HEK293 (cell line): ENCODE measurements at regions not wholly inside any gene's neighbourhood (a gene's known extent, or its start where the extent isn't known, plus 50 kb on each side); places are given as distances from the start of the nearest gene placed in this dataset.

Source experiments
- CTCF ChIA-PET: fragments of 350-600 bp; formaldehyde crosslinking; extraction: SDS; loops from one replicate; lab custom pipeline; 2021; ENCODE audit warnings: antibody characterized with exemption; lab: Yijun Ruan, JAX
- POLR2A ChIA-PET: fragments of 300-600 bp; formaldehyde crosslinking; extraction: SDS; loops from one replicate; lab custom pipeline; 2020; ENCODE audit warnings: antibody characterized with exemption, inconsistent platforms; lab: Yijun Ruan, JAX
- H3K27ac ChIP-seq: fragments of 200-500 bp; sonication (Bioruptor generic); 2 replicates; pipeline ENCODE4 v1.5.1; 2014; ENCODE audit warnings: low read depth, low read length, control low read depth, inconsistent platforms; ENCODE audit errors: extremely low read depth
- H3K36me3 ChIP-seq, 2 experiments: fragments of 200-500 bp in 1 of 2; sonication (Bioruptor generic) in 1 of 2; 1 replicate in 1 of 2; 2 replicates in 1 of 2; pipeline ENCODE4 v1.5.1; 2014 to 2017; ENCODE audit warnings: inconsistent platforms in 2 of 2, low read length in 2 of 2; ENCODE audit not compliant: control insufficient read depth in 2 of 2, insufficient read depth in 1 of 2
- H3K4me1 ChIP-seq: fragments of 200-500 bp; sonication (Bioruptor generic); 2 replicates; pipeline ENCODE4 v1.5.1; 2014; ENCODE audit warnings: mild to moderate bottlenecking, low read length, inconsistent platforms; ENCODE audit not compliant: control insufficient read depth, insufficient read depth
- H3K4me3 ChIP-seq: 2 replicates; pipeline ENCODE4 v1.5.1; 2011; ENCODE audit warnings: low read depth, mild to moderate bottlenecking, control low read depth, low read length, moderate library complexity
- H3K9me3 ChIP-seq: fragments of 200-500 bp; sonication (Bioruptor generic); 2 replicates; pipeline ENCODE4 v1.5.1; 2014; ENCODE audit warnings: low read depth, low read length, inconsistent platforms; ENCODE audit not compliant: control insufficient read depth, insufficient read depth
- EGR2 ChIP-seq: fragments of 450-650 bp; formaldehyde crosslinking; IDR thresholded peaks from 2 replicates; pipeline ENCODE4 v1.5.1; 2016; ENCODE audit warnings: low read depth, missing biosample characterization, missing genetic modification characterization
- GLIS1 ChIP-seq: fragments of 450-650 bp; formaldehyde crosslinking; IDR thresholded peaks from 2 replicates; pipeline ENCODE4 v1.5.1; 2016; ENCODE audit warnings: missing biosample characterization, missing genetic modification characterization
- OSR2 ChIP-seq: fragments of 450-650 bp; formaldehyde crosslinking; IDR thresholded peaks from 2 replicates; pipeline ENCODE4 v1.5.1; 2016; ENCODE audit warnings: missing biosample characterization, missing genetic modification characterization
- RBAK ChIP-seq: fragments of 450-650 bp; formaldehyde crosslinking; IDR thresholded peaks from 2 replicates; pipeline ENCODE4 v1.5.1; 2016; ENCODE audit warnings: missing biosample characterization, missing genetic modification characterization
- ZBTB1 ChIP-seq: fragments of 450-650 bp; formaldehyde crosslinking; IDR thresholded peaks from 2 replicates; pipeline ENCODE4 v1.5.1; 2016; ENCODE audit warnings: missing biosample characterization, missing genetic modification characterization
- ZNF132 ChIP-seq: fragments of 450-650 bp; formaldehyde crosslinking; IDR thresholded peaks from 2 replicates; pipeline ENCODE4 v1.5.1; 2017; ENCODE audit warnings: missing biosample characterization, missing genetic modification characterization, borderline replicate concordance
- ZNF2 ChIP-seq: fragments of 450-650 bp; formaldehyde crosslinking; IDR thresholded peaks from 2 replicates; pipeline ENCODE4 v1.5.1; 2016; ENCODE audit warnings: missing biosample characterization, missing genetic modification characterization
- ZNF239 ChIP-seq: fragments of 450-650 bp; formaldehyde crosslinking; IDR thresholded peaks from 2 replicates; pipeline ENCODE4 v1.5.1; 2016; ENCODE audit warnings: missing biosample characterization, missing genetic modification characterization
- ZNF324 ChIP-seq: fragments of 450-650 bp; formaldehyde crosslinking; IDR thresholded peaks from 2 replicates; pipeline ENCODE4 v1.5.1; 2016; ENCODE audit warnings: missing biosample characterization, missing genetic modification characterization
- ZNF394 ChIP-seq: fragments of 450-650 bp; formaldehyde crosslinking; IDR thresholded peaks from 2 replicates; pipeline ENCODE4 v1.5.1; 2016; ENCODE audit warnings: missing biosample characterization, missing genetic modification characterization, mild to moderate bottlenecking, moderate library complexity, borderline replicate concordance
- ZNF473 ChIP-seq: fragments of 450-650 bp; formaldehyde crosslinking; IDR thresholded peaks from 2 replicates; pipeline ENCODE4 v1.5.1; 2017; ENCODE audit warnings: missing biosample characterization, missing genetic modification characterization
- ZNF48 ChIP-seq: fragments of 450-650 bp; formaldehyde crosslinking; IDR thresholded peaks from 2 replicates; pipeline ENCODE4 v1.5.1; 2016; ENCODE audit warnings: missing biosample characterization, missing genetic modification characterization
- ZNF585B ChIP-seq: fragments of 450-650 bp; formaldehyde crosslinking; IDR thresholded peaks from 2 replicates; pipeline ENCODE4 v1.5.1; 2016; ENCODE audit warnings: missing biosample characterization, missing genetic modification characterization
- ZNF600 ChIP-seq: fragments of 450-650 bp; formaldehyde crosslinking; IDR thresholded peaks from 2 replicates; pipeline ENCODE4 v1.5.1; 2016; ENCODE audit warnings: missing biosample characterization, missing genetic modification characterization
- ZNF658 ChIP-seq: fragments of 450-650 bp; formaldehyde crosslinking; IDR thresholded peaks from 2 replicates; pipeline ENCODE4; 2016; ENCODE audit warnings: missing biosample characterization, missing genetic modification characterization
- ZNF792 ChIP-seq: fragments of 450-650 bp; formaldehyde crosslinking; IDR thresholded peaks from 2 replicates; pipeline ENCODE4 v1.5.1; 2016; ENCODE audit warnings: missing biosample characterization, missing genetic modification characterization
- TF ChIP-seq, protein P1 (sequence below): fragments of 450-650 bp; formaldehyde crosslinking; IDR thresholded peaks from 2 replicates; pipeline ENCODE4 v1.5.1; 2016; ENCODE audit warnings: missing biosample characterization, missing genetic modification characterization
- TF ChIP-seq, protein P2 (sequence below): fragments of 450-650 bp; formaldehyde crosslinking; IDR thresholded peaks from 2 replicates; pipeline ENCODE4 v1.5.1; 2016; ENCODE audit warnings: missing biosample characterization, missing genetic modification characterization
- TF ChIP-seq, protein P3 (sequence below): fragments of 450-650 bp; formaldehyde crosslinking; IDR thresholded peaks from 2 replicates; pipeline ENCODE4 v1.5.1; 2016; ENCODE audit warnings: missing biosample characterization, missing genetic modification characterization
- TF ChIP-seq, protein P4 (sequence below): fragments of 450-650 bp; formaldehyde crosslinking; IDR thresholded peaks from 2 replicates; pipeline ENCODE4 v1.5.1; 2016; ENCODE audit warnings: missing biosample characterization, missing genetic modification characterization

DNA sequence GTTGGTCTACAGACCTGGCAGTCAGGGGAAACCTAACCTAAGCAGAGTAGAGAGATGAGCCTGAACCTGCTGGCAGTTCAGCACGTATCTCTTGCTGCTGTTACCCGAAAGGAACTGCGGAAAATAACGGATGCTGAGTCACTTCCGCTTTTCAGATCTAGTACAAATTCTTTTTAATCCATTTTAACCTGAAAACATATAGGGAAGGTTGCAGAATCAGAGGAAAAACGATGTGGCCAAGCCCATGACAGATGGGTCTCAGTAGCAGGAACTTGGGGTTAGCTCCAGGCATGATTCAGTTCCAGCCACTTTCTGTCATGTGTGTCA is 120.7 kb upstream of the ADRA1D start (continued):
- TF ChIP-seq ZNF324 (tag by site-specific recombination) (no peak), ZNF394 (no peak), ZNF585B (tag by site-specific recombination) (no peak)
- TF ChIP-seq, protein P1, sequence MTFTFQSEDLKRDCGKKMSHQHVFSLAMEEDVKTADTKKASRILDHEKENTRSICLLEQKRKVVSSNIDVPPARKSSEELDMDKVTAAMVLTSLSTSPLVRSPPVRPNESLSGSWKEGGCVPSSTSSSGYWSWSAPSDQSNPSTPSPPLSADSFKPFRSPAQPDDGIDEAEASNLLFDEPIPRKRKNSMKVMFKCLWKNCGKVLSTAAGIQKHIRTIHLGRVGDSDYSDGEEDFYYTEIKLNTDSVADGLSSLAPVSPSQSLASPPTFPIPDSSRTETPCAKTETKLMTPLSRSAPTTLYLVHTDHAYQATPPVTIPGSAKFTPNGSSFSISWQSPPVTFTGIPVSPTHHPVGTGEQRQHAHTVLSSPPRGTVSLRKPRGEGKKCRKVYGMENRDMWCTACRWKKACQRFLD (tag by site-specific recombination) = no peak

DNA sequence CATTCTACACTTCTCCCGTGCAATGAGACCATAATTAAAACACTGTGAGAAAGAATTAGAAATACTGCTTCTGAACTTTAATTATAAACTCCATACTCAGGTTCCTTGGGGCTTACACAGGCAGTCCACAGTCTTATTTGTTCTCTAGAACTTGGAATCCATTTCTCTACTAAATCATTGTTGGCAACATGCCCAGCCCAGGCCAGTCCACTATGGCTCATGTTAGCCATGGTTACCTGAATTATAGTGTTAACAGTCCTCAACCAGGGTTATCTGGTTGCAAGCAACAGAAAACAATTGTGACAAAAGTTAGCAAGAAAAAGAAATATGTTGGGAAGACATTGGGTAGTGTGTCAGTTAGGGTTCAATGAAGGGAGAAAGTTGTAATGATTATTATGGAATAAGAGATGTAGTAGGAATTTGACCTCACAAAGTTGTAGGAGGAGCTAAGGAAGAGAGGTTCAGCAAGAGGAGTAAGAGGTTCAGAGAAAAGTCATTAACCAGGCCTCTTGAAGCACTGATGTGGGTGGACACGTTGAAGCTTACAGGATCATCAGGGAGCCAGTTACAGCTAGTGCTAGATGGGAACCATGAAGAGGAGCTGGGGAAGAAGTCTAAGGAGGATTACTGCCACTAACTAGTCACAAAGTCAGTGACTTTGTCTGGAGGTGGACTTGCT is 120.2 kb upstream of the ADRA1D start:
- H3K9me3 ChIP-seq = no peaks in the 10 kb centered on the region
- H3K4me3 ChIP-seq = no peak overlapping the region
- TF ChIP-seq, protein P2, sequence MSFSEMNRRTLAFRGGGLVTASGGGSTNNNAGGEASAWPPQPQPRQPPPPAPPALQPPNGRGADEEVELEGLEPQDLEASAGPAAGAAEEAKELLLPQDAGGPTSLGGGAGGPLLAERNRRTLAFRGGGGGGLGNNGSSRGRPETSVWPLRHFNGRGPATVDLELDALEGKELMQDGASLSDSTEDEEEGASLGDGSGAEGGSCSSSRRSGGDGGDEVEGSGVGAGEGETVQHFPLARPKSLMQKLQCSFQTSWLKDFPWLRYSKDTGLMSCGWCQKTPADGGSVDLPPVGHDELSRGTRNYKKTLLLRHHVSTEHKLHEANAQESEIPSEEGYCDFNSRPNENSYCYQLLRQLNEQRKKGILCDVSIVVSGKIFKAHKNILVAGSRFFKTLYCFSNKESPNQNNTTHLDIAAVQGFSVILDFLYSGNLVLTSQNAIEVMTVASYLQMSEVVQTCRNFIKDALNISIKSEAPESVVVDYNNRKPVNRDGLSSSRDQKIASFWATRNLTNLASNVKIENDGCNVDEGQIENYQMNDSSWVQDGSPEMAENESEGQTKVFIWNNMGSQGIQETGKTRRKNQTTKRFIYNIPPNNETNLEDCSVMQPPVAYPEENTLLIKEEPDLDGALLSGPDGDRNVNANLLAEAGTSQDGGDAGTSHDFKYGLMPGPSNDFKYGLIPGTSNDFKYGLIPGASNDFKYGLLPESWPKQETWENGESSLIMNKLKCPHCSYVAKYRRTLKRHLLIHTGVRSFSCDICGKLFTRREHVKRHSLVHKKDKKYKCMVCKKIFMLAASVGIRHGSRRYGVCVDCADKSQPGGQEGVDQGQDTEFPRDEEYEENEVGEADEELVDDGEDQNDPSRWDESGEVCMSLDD (tag by site-specific recombination) = no peak
- ChIA-PET POLR2A (no interaction called here), CTCF (no interaction called here)
- H3K27ac ChIP-seq = no peak overlapping the region
- H3K36me3 ChIP-seq = no peaks in the 10 kb centered on the region
- no peaks in the 10 kb centered on the region for H3K4me1 ChIP-seq

DNA sequence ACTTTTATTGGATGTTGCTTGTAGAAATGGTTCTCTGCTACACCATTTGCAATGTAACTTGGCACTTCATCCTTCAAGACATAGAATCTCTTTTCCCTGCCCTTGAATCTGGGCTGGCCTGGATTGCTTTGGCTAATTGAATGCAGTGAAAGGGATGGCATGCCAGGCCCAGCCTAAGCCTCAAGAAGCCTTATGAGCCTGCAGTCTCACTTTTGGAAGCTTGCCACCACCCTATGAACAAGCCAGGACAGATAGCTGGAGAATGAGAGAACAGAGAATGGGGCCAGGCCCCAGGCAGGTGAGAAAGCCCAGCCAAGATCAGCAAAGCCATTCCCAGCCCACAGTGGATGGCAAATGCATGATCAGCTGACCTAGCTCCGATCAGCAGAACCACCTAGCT is 117.0 kb upstream of the ADRA1D start:
- ChIA-PET CTCF (interaction anchor here (0.5 kb wide), 1 partner anchor 30 kb away, joined by 4 read pairs; no protein-coding TSS in a partner anchor), POLR2A (no interaction called here)
- no peaks in the 10 kb centered on the region for H3K36me3 ChIP-seq
- no peak overlapping the region for H3K4me3 ChIP-seq
- no peaks in the 10 kb centered on the region for H3K9me3 ChIP-seq
- no peak overlapping the region for H3K27ac ChIP-seq
- H3K4me1 ChIP-seq = no peaks in the 10 kb centered on the region
- no peak for TF ChIP-seq OSR2 (tag by site-specific recombination)
- no peak for TF ChIP-seq RBAK
- no peak for TF ChIP-seq ZNF792 (tag by site-specific recombination)
- no peak for TF ChIP-seq ZNF239 (tag by site-specific recombination)
- no peak for TF ChIP-seq ZNF48 (tag by site-specific recombination)
- TF ChIP-seq GLIS1 (tag by site-specific recombination) = no peak
- no peak for TF ChIP-seq ZNF658 (tag by site-specific recombination)
- no peak for TF ChIP-seq ZNF473 (tag by site-specific recombination)
- no peak for TF ChIP-seq ZBTB1 (tag by site-specific recombination)
- no peak for TF ChIP-seq ZNF600 (tag by site-specific recombination)
- no peak for TF ChIP-seq ZNF132 (tag by site-specific recombination)
- TF ChIP-seq, protein P3, sequence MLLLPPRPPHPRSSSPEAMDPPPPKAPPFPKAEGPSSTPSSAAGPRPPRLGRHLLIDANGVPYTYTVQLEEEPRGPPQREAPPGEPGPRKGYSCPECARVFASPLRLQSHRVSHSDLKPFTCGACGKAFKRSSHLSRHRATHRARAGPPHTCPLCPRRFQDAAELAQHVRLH (tag by site-specific recombination) = no peak
- no peak for TF ChIP-seq ZNF2 (tag by site-specific recombination)
- TF ChIP-seq EGR2 (tag by site-specific recombination) = no peak
- TF ChIP-seq, protein P4, sequence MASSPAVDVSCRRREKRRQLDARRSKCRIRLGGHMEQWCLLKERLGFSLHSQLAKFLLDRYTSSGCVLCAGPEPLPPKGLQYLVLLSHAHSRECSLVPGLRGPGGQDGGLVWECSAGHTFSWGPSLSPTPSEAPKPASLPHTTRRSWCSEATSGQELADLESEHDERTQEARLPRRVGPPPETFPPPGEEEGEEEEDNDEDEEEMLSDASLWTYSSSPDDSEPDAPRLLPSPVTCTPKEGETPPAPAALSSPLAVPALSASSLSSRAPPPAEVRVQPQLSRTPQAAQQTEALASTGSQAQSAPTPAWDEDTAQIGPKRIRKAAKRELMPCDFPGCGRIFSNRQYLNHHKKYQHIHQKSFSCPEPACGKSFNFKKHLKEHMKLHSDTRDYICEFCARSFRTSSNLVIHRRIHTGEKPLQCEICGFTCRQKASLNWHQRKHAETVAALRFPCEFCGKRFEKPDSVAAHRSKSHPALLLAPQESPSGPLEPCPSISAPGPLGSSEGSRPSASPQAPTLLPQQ (tag by site-specific recombination) = no peak
